HG02870 (cell line): ENCODE measurements at regions not wholly inside any gene's neighbourhood (a gene's known extent, or its start where the extent isn't known, plus 50 kb on each side); places are given as distances from the start of the nearest gene placed in this dataset.

Experiments used
- ATAC-seq: cut with Tn5 transposase; IDR thresholded peaks from one replicate; pipeline ENCODE4 v1.9.1; 2021; ENCODE audit warnings: mild to moderate bottlenecking, moderate library complexity; ENCODE audit not compliant: unreplicated experiment

- no peak for ATAC-seq
Measured at GRCh38 chr1:58430421-58431275, 115.9 kb downstream of the OMA1 start.

DNA sequence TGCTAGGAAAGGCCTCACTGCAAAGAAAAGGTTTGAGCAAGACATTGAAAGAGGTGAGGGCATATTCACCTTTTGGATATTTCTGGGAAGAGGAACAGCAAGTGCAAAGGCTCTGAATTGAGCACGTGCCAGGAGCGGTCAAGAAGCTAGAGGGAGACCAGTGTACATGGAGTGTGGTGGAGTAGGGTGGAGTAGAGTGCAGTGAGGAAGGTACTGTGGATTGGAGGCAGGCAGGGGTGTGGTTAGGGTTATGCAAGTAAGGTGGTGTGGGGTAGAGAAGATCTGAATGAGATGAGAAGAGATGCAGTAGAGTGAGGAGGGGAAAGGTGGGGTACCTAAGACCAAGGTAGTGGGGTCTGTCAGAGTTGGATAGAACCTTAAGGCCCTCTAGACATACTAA lies 119.6 kb downstream of the OMA1 start:
- no peak for ATAC-seq

DNA sequence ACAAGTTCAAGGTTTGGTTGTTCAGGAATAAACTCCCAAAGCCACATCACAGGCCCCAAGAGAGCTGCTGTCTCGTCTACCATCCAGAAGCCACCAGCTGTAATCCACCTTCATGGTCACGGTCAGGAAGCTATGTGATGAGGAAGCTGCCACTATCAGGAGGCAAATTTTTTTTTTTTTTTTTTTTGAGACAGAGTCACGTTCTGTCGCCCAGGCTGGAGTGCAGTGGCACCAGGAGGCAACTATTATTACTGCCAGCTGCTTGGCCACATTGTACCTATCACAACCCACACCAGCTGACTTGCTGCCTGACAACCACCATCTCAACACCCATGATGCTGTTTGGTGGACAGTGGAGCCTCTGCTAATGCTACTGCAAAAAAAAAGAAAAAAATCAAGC lies 124.1 kb downstream of the OMA1 start:
- ATAC-seq: no peak

GRCh38 chr1:58418283-58419228 lies 128.0 kb downstream of the OMA1 start:
- ATAC-seq: no peak

- no peak for ATAC-seq
Measured at GRCh38 chr1:58412071-58412580, 134.4 kb downstream of the OMA1 start.

- ATAC-seq: no peak
Measured at GRCh38 chr1:58409890-58410289, 136.6 kb downstream of the OMA1 start.

DNA sequence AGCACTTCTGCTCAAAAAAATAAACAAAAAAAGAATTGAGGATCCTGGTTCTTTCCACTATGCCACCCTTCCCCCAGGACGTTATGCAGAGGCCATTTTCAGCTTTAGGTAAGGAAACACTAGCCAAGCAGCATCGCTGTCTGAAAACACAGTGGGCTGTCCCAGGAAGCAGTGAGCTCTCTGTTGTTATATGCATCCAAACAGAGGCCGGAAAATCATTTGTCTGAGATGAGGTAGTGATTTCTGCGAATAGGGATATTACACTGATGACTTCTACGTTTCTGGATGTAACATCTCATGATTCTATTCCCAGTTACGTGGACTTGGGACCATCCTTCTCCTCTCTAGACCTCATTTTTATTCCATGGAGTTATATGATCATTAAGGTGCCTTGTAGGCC lies 137.2 kb downstream of the OMA1 start:
- no peak for ATAC-seq

DNA sequence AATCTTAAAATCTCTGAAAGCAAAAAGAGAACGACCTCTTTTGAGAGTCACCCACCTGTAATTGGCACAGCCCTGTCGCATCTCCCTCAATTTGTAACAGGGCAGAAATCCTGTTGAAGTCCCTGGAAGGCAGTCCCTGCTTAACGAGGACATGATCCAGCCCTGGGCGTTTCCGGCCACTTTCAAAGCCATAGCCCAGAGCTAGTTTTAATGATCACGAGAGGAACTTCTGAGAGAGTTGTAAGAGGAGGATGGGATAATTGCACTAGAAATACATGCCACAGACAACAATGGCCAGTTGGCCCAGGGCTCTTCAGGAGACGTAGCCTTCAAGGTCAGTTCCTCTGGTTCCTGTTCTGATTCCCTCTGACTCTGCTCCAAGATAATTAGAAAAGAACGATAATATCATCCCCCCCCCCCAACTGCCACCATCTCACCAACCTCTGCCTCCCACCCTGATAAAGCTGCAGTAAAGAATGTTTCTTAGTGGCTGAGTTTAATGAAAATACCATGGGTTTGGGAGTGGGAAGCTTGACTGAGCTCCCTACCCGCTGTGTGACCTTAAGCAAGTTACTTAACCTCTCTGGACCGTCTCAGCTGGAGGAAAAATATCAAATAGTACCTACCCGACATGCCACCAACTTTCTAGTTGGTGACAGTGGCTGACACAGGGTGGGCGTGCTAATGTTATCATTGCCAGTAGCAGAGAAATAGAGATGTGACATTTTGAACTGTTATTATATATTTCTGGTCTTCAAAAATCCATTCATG lies 140.0 kb downstream of the OMA1 start:
- no peak for ATAC-seq

DNA sequence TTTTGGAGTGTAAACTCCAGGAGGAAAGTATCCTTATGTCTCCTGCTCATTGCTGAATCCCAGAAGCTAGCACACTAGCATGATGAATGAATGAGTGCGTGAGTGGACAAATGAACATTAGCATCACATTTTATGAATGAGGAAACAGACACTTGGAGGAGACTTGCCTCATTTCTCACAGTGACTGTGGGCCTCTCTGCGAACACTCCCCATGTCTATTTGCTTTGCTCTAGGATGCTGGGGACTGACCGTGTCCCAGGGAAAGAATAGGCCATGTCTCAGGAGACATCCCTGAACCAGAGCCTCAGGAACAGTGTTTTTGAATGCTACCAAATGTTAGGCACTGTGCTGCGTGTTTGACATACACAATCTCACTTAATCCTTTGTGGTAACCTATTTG lies 140.9 kb downstream of the OMA1 start:
- ATAC-seq: no peak

DNA sequence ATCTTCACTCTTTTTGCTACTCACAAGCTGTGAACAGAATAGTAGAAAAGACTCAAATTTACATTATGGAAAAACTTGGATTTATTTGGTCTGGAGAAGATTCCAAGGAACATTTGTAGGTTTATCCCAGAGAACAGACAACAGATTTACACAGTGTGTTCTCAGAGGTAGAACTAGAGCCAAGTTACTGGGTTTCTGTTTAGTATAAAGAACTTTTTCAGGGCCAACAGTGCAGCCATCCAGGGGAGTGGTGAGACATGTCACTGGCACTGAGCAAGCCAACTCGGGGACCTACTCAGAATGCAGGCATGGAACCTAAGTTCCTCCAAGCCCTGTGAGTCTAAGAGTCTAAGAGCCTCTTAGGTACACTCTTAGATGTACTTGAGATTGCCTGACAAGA lies 142.6 kb downstream of the OMA1 start:
- no peak for ATAC-seq

DNA sequence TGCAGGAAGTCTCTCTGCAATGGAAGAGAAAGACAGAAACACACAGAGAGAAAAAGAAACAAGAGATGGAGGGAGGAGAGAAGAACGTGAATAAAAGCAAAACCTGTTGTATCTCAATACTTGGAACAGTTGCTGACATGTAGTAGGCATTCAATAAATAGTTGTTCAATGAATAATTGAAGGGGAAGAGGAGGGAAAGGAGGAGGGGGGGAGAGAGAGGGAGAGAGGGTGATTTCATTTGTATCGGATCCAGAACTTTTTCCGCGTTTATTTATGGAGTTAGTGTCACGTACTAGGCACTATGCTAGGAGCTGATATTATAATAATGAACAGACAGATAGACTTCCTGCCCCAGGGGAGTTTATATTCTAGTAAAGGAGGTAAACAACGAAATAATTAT lies 144.1 kb downstream of the OMA1 start:
- no peak for ATAC-seq

DNA sequence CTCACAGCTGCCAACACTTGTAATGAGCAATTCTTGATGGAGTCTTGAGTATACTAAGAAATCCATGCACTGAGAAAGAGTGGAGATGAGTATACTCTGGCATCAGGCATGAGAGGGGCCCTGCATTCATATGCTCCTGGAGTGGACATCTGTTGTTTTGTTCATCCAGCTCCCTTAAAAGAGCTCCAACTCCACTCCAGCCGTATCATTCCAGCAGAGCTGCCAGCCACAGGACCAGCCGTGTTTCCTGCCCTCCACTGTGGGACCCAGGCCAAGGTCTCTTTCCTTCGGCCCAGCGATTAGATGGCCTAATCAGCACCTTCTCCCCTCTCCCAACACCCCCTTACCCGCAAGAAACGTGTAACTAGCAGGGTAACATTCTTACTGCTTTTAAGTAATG lies 144.5 kb downstream of the OMA1 start:
- ATAC-seq: no peak

- no peak for ATAC-seq
Measured at GRCh38 chr1:58399176-58399575, 147.3 kb downstream of the OMA1 start.

- ATAC-seq: no peak
Measured at GRCh38 chr1:58398714-58399113, 147.8 kb downstream of the OMA1 start.

DNA sequence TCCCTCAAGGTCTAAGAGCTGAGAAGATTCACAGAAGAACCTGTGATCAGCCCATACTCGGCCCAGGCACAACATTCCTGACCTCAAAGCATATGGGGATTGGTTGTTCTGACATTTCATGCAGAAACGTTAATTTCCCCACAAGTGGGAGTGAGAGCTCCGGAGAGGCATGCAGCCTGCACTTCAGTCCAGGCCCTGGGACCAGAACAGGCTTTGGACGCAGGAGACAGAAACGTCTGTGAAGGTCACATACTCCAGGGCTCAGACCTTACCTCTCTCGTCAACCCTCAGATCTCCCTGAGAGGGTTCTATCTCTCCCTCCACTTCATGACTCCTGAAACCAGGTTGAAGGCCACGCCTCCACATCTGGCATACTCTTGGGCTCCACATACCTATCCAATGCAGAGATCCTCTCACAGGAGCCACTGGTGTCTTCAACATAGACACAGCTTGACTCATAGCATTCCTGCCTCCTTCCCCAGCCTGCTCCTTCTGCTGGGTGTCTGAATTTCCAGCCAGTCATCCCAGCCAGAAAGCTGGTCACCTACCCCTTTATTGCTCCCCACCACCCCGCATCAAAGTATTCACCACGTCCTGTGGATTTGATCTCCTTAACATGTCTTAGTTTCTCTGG lies 149.2 kb downstream of the OMA1 start:
- no peak for ATAC-seq

- ATAC-seq: no peak
Measured at GRCh38 chr1:58396150-58396549, 150.4 kb downstream of the OMA1 start.

DNA sequence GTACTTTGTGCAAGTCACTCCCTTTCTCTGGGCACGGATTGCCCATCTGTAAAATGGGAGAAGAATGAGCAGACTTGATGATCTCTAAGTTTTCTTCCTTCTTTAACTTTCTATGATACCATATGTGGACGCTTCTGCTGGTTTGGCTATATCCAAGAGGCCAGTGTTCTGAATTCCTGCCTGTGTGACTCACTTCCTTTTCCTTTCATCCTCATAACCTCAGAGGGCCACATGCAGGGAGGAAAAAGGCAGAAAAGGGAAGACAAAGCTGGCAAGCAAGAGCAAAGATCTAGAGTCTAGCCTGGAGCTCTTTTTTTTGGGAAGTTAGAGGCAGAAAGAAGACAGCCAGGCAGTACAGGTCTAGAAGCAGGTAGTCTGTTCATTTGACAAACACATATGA lies 151.2 kb downstream of the OMA1 start:
- ATAC-seq: no peak

DNA sequence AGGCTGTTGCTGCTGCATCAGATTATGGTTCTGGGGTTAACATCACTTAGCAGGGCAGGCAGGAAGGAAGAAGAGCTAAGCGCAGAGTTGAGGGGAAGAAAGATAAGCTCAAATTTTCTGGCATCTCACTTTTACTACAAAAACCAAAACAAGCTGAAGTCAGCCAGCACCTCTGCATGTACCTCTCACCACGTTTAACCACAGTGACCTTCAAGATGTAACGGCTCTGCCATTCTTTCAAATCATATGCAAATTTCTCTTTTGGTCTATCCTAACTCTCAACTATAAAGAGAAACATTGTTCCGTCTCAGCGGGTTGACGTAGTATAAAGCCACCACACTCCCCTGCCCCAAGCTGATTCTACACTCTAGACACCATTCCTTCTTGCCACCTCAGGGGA lies 154.4 kb downstream of the OMA1 start:
- ATAC-seq: peak; percentile 58

DNA sequence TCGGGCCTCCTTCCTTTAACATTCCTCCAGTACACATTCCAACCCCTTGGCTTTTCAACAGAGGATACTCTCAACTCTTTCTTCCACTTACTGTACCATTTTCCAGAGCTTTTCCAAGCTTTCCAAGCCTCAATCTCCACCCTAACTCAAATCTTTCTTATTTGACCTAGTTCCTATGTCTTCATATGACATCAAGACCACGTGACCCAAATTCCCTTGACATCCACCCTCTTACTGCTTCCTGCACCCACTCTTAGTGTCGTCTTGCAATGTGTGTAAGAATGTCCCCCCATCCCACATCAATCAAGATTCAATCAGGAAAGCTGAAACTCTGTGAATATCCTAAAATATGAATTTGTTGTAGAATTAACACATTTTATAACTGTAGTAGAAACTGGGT lies 155.0 kb downstream of the OMA1 start:
- ATAC-seq: no peak

GRCh38 chr1:58391056-58391455 lies 155.5 kb downstream of the OMA1 start:
- ATAC-seq: no peak

DNA sequence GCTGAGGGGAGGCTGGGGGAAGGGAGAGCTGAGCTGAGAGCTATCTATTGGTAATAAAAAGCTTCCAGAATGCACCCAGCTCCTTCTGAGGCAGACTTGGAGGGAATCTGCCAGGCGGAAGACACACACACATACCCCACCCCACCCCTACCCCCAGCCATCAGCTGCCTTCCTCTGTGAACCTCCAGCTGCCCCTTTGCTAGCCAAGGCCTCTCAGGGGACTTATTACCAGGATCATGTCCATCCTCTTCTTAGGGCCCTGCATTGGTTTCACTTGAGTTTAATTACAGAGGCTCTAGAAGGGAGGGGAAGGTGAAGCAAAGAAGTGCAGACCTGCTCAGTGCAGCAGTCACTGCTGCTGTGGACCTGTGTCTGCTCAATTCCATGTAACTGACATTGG lies 156.4 kb downstream of the OMA1 start:
- no peak for ATAC-seq
